Gastroesophageal sphincter (tissue), 3 donors: ENCODE measurements at regions not wholly inside any gene's neighbourhood (a gene's known extent, or its start where the extent isn't known, plus 50 kb on each side); places are given as distances from the start of the nearest gene placed in this dataset.

Source experiments
- CTCF ChIP-seq, 4 experiments: fragments of 200-600 bp in 2 of 4; fragments of 450-650 bp in 2 of 4; sonication (generic) in 1 of 4; IDR thresholded peaks; one replicate each; pipeline ENCODE4 v1.5.1; 2017 to 2019; ENCODE audit warnings: antibody characterized with exemption in 4 of 4, mild to moderate bottlenecking in 2 of 4, moderate library complexity in 2 of 4
- POLR2A ChIP-seq, 2 donors: fragments of 450-650 bp; IDR thresholded peaks; one replicate each; pipeline ENCODE4 v1.6.1; 2017; ENCODE audit warnings: antibody characterized with exemption in 2 of 2, mild to moderate bottlenecking in 2 of 2, moderate library complexity in 1 of 2
- POLR2AphosphoS5 ChIP-seq: sonication (generic); formaldehyde crosslinking; IDR thresholded peaks from one replicate; pipeline ENCODE4 v1.6.1; 2017; ENCODE audit warnings: antibody characterized with exemption

GRCh38 chr22:48781391-48781790 is 1046.3 kb downstream of the BRD1 start:
- TF ChIP-seq POLR2AphosphoS5 (no peak), CTCF (IDR thresholded peaks at IDR 0.05) (no peak), POLR2A (IDR thresholded peaks at IDR 0.05) (no peak)
